ENCODE measurements at regions not wholly inside any gene's neighbourhood (a gene's known extent, or its start where the extent isn't known, plus 50 kb on each side); places are given as distances from the start of the nearest gene placed in this dataset.

GRCh38 chr20:56914532-56914931, 285.4 kb downstream of the TFAP2C start:
- TF ChIP-seq CTCF (IDR thresholded peaks at IDR 0.05), result no peak
- TF ChIP-seq ZFX (IDR thresholded peaks at IDR 0.05; ENCODE audit: borderline replicate concordance), result no peak

Measured in 22Rv1 (cell line).